ENCODE measurements at regions not wholly inside any gene's neighbourhood (a gene's known extent, or its start where the extent isn't known, plus 50 kb on each side); places are given as distances from the start of the nearest gene placed in this dataset.

GRCh38 chr1:224565186-224565585, 50.9 kb upstream of the CNIH3 start:
- TF ChIP-seq CTCF (IDR thresholded peaks at IDR 0.05; ENCODE audit: insufficient read depth, low read length) = no peak
- no peak overlapping the region for H3K4me3 ChIP-seq (ENCODE audit: low read depth, low read length)
- DNase-seq (ENCODE audit: low read depth) = peak; percentile 83

GRCh38 chr1:224565611-224566406, 50.3 kb upstream of the CNIH3 start:
- no peak for TF ChIP-seq CTCF (IDR thresholded peaks at IDR 0.05; ENCODE audit: insufficient read depth, low read length)
- no peak overlapping the region for H3K4me3 ChIP-seq (ENCODE audit: low read depth, low read length)
- DNase-seq (ENCODE audit: low read depth) = no peak

All from fibroblast of the aortic adventitia (primary cell).